K562 (cell line): ENCODE measurements at regions not wholly inside any gene's neighbourhood (a gene's known extent, or its start where the extent isn't known, plus 50 kb on each side); places are given as distances from the start of the nearest gene placed in this dataset.

Experiments
- ATAC-seq: fragments of 200-7000 bp; cut with Tn5 transposase; 3 replicates; pipeline ENCODE4 v1.9.1; 2020; ENCODE audit warnings: moderate library complexity
- BruUV-seq: library from RNA; stranded (reverse); fragments of 400-500 nt; replicated peaks from 2 replicates; lab custom pipeline; 2021; lab: Mats Ljungman, UMichigan
- CTCF ChIA-PET: fragments of 300-600 bp; formaldehyde crosslinking; extraction: SDS; loops from one replicate; lab custom pipeline; 2021; ENCODE audit warnings: low intra/inter-chr PET ratio; lab: Yijun Ruan, JAX
- POLR2A ChIA-PET: fragments of 300-600, 350-650 bp; sonication (Branson Sonifier 250); formaldehyde crosslinking; extraction: SDS; loops from one replicate; lab custom pipeline; 2021; ENCODE audit warnings: antibody characterized with exemption, inconsistent platforms; lab: Yijun Ruan, JAX
- DNase-seq, 4 experiments: peaks; one replicate each; pipeline versions ENCODE4 v3.0.0 to v3.0.0-alpha.2; 2011 to 2018; ENCODE audit warnings: low spot score in 3 of 4, mixed read lengths in 3 of 4; ENCODE audit errors: extremely low read depth in 1 of 4
- FAIRE-seq: peaks from 2 replicates; lab custom pipeline; 2011; peaks lifted over from hg19 to GRCh38; lab: Jason Lieb, UNC
- H2AFZ ChIP-seq: 2 replicates; pipeline ENCODE4 v1.6.0; 2011; ENCODE audit warnings: low read depth, low read length, control low read depth, inconsistent platforms
- H3K27ac ChIP-seq: fragments of 200-600 bp; 3 replicates; pipeline ENCODE4 v1.8.0; 2011; ENCODE audit warnings: low read depth, mild to moderate bottlenecking, control low read depth, inconsistent platforms, low read length, moderate library complexity, mixed read lengths; ENCODE audit errors: extremely low read depth
- H3K27me3 ChIP-seq, 2 experiments: fragments of 300-600 bp in 1 of 2; 2 replicates in 1 of 2; 3 replicates in 1 of 2; pipeline versions ENCODE4 v1.6.0 to v1.8.0; 2011; ENCODE audit warnings: inconsistent platforms in 2 of 2, low read length in 2 of 2, mild to moderate bottlenecking in 1 of 2, mixed read lengths in 1 of 2, moderate library complexity in 1 of 2; ENCODE audit not compliant: control insufficient read depth in 2 of 2, insufficient read depth in 2 of 2
- H3K36me3 ChIP-seq: fragments of 300-600 bp; 3 replicates; pipeline ENCODE4 v1.8.0; 2011; ENCODE audit warnings: mild to moderate bottlenecking, low read length, inconsistent platforms; ENCODE audit not compliant: control insufficient read depth, insufficient read depth
- H3K4me1 ChIP-seq, 2 experiments: fragments of 200-600 bp in 1 of 2; replicated peaks in 1 of 2; 2 replicates in 1 of 2; 3 replicates in 1 of 2; pipeline versions ENCODE4 v1.5.1 to v1.8.0; 2011; ENCODE audit warnings: inconsistent platforms in 2 of 2, low read length in 2 of 2, mild to moderate bottlenecking in 1 of 2, mixed read lengths in 1 of 2, moderate library complexity in 1 of 2; ENCODE audit not compliant: control insufficient read depth in 2 of 2, insufficient read depth in 2 of 2
- H3K4me2 ChIP-seq: 2 replicates; pipeline ENCODE4 v1.6.1; 2011; ENCODE audit warnings: low read length, control low read depth, inconsistent platforms, mixed read lengths; ENCODE audit not compliant: insufficient read depth
- H3K4me3 ChIP-seq: fragments of 200-600 bp; sonication (generic), shearing (Covaris generic); 2 replicates; pipeline ENCODE4 v1.5.1; 2016; ENCODE audit warnings: control low read depth, inconsistent platforms
- H3K79me2 ChIP-seq: fragments of 200-600 bp; 3 replicates; pipeline ENCODE4 v1.8.0; 2011; ENCODE audit warnings: low read length, inconsistent platforms; ENCODE audit not compliant: control insufficient read depth, insufficient read depth
- H3K9ac ChIP-seq, 2 experiments: 2 replicates each; pipeline versions ENCODE4 v1.6.0 to v1.6.1; 2011; ENCODE audit warnings: low read depth in 2 of 2, low read length in 2 of 2, control low read depth in 1 of 2, inconsistent platforms in 1 of 2, mild to moderate bottlenecking in 1 of 2, mixed read lengths in 1 of 2; ENCODE audit not compliant: insufficient read depth in 1 of 2
- H3K9me1 ChIP-seq: one replicate; pipeline ENCODE4 v1.6.0; 2011; ENCODE audit warnings: inconsistent platforms, mild to moderate bottlenecking, low read length, moderate library complexity; ENCODE audit not compliant: control insufficient read depth, insufficient read depth
- H3K9me3 ChIP-seq: replicated peaks from 2 replicates; pipeline ENCODE4 v1.5.1; 2011; ENCODE audit warnings: low read depth, low read length, inconsistent platforms; ENCODE audit not compliant: control insufficient read depth, insufficient read depth
- H4K20me1 ChIP-seq: replicated peaks from 2 replicates; pipeline ENCODE4 v1.6.1; 2011; ENCODE audit warnings: low read length, inconsistent platforms, mixed read lengths; ENCODE audit not compliant: control insufficient read depth, insufficient read depth
- ATF2 ChIP-seq: sonication (generic); formaldehyde crosslinking; IDR thresholded peaks from 2 replicates; pipeline ENCODE4 v1.8.1; 2022; ENCODE audit warnings: missing genetic modification reagents
- BDP1 ChIP-seq: IDR thresholded peaks from 3 replicates; pipeline ENCODE4 v1.6.1; 2011; ENCODE audit not compliant: insufficient read length, insufficient read depth
- FOXM1 ChIP-seq, 2 experiments: fragments of 450-650 bp in 1 of 2; sonication (generic) in 1 of 2; formaldehyde crosslinking in 1 of 2; IDR thresholded peaks; 2 replicates each; pipeline versions ENCODE4 v1.6.1 to v1.9.0; 2017 to 2022; ENCODE audit warnings: low read depth in 2 of 2, mild to moderate bottlenecking in 2 of 2, missing genetic modification reagents in 1 of 2, moderate library complexity in 1 of 2
- HDAC8 ChIP-seq: fragments of 450-650 bp; IDR thresholded peaks from 2 replicates; pipeline ENCODE4 v1.6.1; 2016; ENCODE audit warnings: mild to moderate bottlenecking, missing genetic modification characterization, moderate library complexity, missing compliant biosample characterization
- MTA2 ChIP-seq: fragments of 450-650 bp; IDR thresholded peaks from 2 replicates; pipeline ENCODE4 v1.6.1; 2016; ENCODE audit warnings: low read depth
- MTF1 ChIP-seq: fragments of 250-450 bp; sonication (Bioruptor Pico); IDR thresholded peaks from 2 replicates; pipeline ENCODE4 v1.9.0; 2021; ENCODE audit warnings: moderate library complexity, mild to moderate bottlenecking, inconsistent platforms, borderline replicate concordance
- PBX2 ChIP-seq, 2 experiments: IDR thresholded peaks in 1 of 2; conservative IDR thresholded peaks in 1 of 2; 2 replicates each; pipeline ENCODE4 v1.6.1; 2016; ENCODE audit warnings: low read depth in 2 of 2, mild to moderate bottlenecking in 1 of 2, missing compliant biosample characterization in 1 of 2, missing genetic modification characterization in 1 of 2, moderate library complexity in 1 of 2
- POLR3A ChIP-seq: IDR thresholded peaks from 2 replicates; pipeline ENCODE4 v1.6.1; 2011; ENCODE audit warnings: borderline replicate concordance, mild to moderate bottlenecking, moderate library complexity; ENCODE audit not compliant: insufficient read length, insufficient read depth; ENCODE audit errors: extremely low read depth
- SMARCE1 ChIP-seq: fragments of 450-650 bp; IDR thresholded peaks from 2 replicates; pipeline ENCODE4 v1.7.1; 2016; ENCODE audit warnings: mild to moderate bottlenecking
- SNRNP70 ChIP-seq: fragments of 200-400 bp; formaldehyde crosslinking; optimal IDR thresholded peaks from 2 replicates; pipeline ENCODE3; 2017; ENCODE audit warnings: low read depth, low read length
- SP2 ChIP-seq: IDR thresholded peaks from 2 replicates; pipeline ENCODE4 v1.6.1; 2011; ENCODE audit warnings: mild to moderate bottlenecking, low read depth, low read length, moderate library complexity; ENCODE audit not compliant: poor library complexity, severe bottlenecking; ENCODE audit errors: extremely low read depth
- TBL1XR1 ChIP-seq, 2 experiments: IDR thresholded peaks; 2 replicates each; pipeline ENCODE4 v1.6.1; 2012; ENCODE audit warnings: improper control_type of control experiment in 2 of 2, low read length in 2 of 2, mild to moderate bottlenecking in 1 of 2
- TOE1 ChIP-seq, 2 experiments: fragments of 450-650 bp in 1 of 2; sonication (generic) in 1 of 2; formaldehyde crosslinking in 1 of 2; IDR thresholded peaks; 2 replicates each; pipeline versions ENCODE4 v1.7.1 to v1.8.0; 2016 to 2022; ENCODE audit warnings: borderline replicate concordance in 2 of 2, mild to moderate bottlenecking in 2 of 2, antibody characterized with exemption in 1 of 2, inconsistent platforms in 1 of 2, low read depth in 1 of 2, missing genetic modification reagents in 1 of 2, moderate library complexity in 1 of 2
- ZKSCAN1 ChIP-seq: fragments of 150-350 bp; IDR thresholded peaks from 2 replicates; pipeline ENCODE4 v1.6.1; 2016; ENCODE audit warnings: low read depth, low read length
- ZNF146 ChIP-seq: IDR thresholded peaks from one replicate; pipeline ENCODE4 v1.6.1; 2018; ENCODE audit warnings: missing compliant biosample characterization; ENCODE audit not compliant: unreplicated experiment
- ZNF766 ChIP-seq: fragments of 200-800 bp; sonication (Bioruptor generic); conservative IDR thresholded peaks from 2 replicates; pipeline ENCODE4 v1.6.1; 2016; ENCODE audit warnings: missing genetic modification characterization, missing compliant biosample characterization
- WGBS: fragments of 100-300 bp; shearing (Covaris generic); methylation state at CpG from one replicate; pipeline ENCODE4 v1.1.6; 2016; ENCODE audit warnings: low coverage, mixed read lengths; ENCODE audit not compliant: insufficient coverage; ENCODE audit errors: missing lambda C conversion rate; 5-methylcytosine and 5-hydroxymethylcytosine counted together
- in situ Hi-C: fragments of 300-500 bp; cut with MboI; formaldehyde crosslinking; loops from 4 replicates; pipeline ENCODE4 v1.15.0; 2018; ENCODE audit warnings: inconsistent platforms, mixed read lengths
- intact Hi-C: fragments of 100-400 bp; cut with micrococcal nuclease; formaldehyde crosslinking; loops from 2 replicates; pipeline ENCODE4 v1.14.2; 2022

DNA sequence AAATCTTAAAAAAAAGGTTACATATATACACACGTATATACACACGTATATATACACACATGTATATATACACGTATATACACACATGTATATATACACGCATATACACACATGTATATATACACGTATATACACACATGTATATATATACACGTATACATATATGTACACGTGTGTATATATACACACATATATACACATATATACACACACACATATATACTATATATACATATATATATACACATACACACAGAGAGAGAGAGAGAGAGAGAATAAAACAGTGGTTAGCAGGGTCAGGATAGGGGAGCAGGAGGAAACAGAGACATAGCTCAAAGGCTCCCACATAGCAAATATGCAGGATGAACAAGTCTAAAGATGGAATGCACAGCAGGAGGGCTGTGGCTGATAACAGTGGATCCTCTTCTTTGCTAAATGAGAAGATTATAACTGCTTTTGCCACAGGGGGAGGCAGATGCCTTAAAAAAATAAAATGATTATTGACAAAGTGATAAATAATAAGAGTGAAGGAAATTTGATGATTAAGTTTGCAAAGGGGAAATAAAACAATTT is 714.5 kb downstream of the UQCRFS1 start (continued):
- peak; percentile 70; the same call in 1 of the 2 replicates for TF ChIP-seq MTF1 (CRISPR knock-in tag)
- TF ChIP-seq, all 486 proteins: peak for 7

DNA sequence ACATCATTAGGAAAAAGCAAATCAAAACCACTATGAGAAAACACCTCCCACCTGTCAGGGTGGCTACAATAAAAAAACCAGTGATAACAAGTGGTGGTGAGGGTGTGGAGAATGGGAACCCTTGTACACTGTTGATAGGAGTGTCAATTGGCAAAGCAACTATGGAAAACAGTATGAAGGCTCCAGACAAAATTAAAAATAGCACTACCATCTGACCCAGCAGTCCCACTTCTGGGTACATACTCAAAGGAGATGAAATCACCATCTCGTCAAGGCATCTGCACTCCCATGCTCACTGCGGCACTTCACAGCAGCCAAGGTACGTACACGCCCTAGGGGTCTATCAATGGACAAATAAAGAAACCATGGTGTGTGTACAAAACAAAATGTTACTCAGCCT is 715.1 kb downstream of the UQCRFS1 start:
- 70% methylated on average over 4 of the region's 4 CpGs for WGBS
- no peak for TF ChIP-seq ZKSCAN1
- TF ChIP-seq PBX2 (CRISPR knock-in tag; IDR thresholded peaks at IDR 0.05; ENCODE audit: low read depth) = no peak
- no peak for TF ChIP-seq PBX2 (tag; conservative IDR thresholded peaks at IDR 0.05; ENCODE audit: low read depth)
- no peak for TF ChIP-seq TBL1XR1 (IDR thresholded peaks at IDR 0.05; ENCODE audit: low read length in 2 of 2)
- no peak for TF ChIP-seq BDP1
- TF ChIP-seq ZNF766 (CRISPR knock-in tag) = no peak
- no peak for TF ChIP-seq TOE1 (IDR thresholded peaks at IDR 0.05; ENCODE audit: borderline replicate concordance)
- TF ChIP-seq TOE1 (CRISPR knock-in tag; IDR thresholded peaks at IDR 0.05; ENCODE audit: borderline replicate concordance, low read depth) = no peak
- no peak for TF ChIP-seq SNRNP70
- TF ChIP-seq ATF2 (CRISPR knock-in tag) = no peak
- no peak for TF ChIP-seq POLR3A
- no peak for TF ChIP-seq MTA2
- TF ChIP-seq SMARCE1 = no peak
- no peak for TF ChIP-seq SP2
- no peak for TF ChIP-seq HDAC8 (tag)
- TF ChIP-seq FOXM1 (IDR thresholded peaks at IDR 0.05; ENCODE audit: low read depth) = no peak
- no peak for TF ChIP-seq FOXM1 (CRISPR knock-in tag; IDR thresholded peaks at IDR 0.05; ENCODE audit: low read depth)
- no peak for TF ChIP-seq ZNF146

More for the DNA sequence above, 715.1 kb downstream of the UQCRFS1 start:
- H3K79me2 ChIP-seq = peaks cover 93% of the 10 kb centered on the region
- no peak overlapping the region for H3K27ac ChIP-seq
- peaks cover 62% of the 10 kb centered on the region for H3K36me3 ChIP-seq
- DNase-seq (no peak), FAIRE-seq (no peak), ATAC-seq (no peak)
- in situ Hi-C loops (no loop called here), intact Hi-C loops (no loop called here)
- H3K9ac ChIP-seq = no peak overlapping the region
- H3K9me1 ChIP-seq = peaks cover 16% of the 10 kb centered on the region
- H2AFZ ChIP-seq = no peak overlapping the region
- BruUV-seq = no TSS peak
- no peak overlapping the region for H3K4me2 ChIP-seq
- H3K27me3 ChIP-seq = no peaks in the 10 kb centered on the region
- H3K4me1 ChIP-seq = peaks cover 13 to 53% of the 10 kb centered on the region in 2 experiments; a peak in 4 of 5 replicates
- H3K9me3 ChIP-seq = no peaks in the 10 kb centered on the region
- CTCF ChIA-PET = no interaction called here
- peaks cover 76% of the 10 kb centered on the region for H4K20me1 ChIP-seq
- H3K4me3 ChIP-seq = no peak overlapping the region
- POLR2A ChIA-PET = no interaction called here
